ENCODE measurements at regions not wholly inside any gene's neighbourhood (a gene's known extent, or its start where the extent isn't known, plus 50 kb on each side); places are given as distances from the start of the nearest gene placed in this dataset.
"Not testable (repeated sequence)": the region's sequence is repeated elsewhere in the genome, so short reads cannot be mapped to it uniquely, and the experiment has no call there.

DNA sequence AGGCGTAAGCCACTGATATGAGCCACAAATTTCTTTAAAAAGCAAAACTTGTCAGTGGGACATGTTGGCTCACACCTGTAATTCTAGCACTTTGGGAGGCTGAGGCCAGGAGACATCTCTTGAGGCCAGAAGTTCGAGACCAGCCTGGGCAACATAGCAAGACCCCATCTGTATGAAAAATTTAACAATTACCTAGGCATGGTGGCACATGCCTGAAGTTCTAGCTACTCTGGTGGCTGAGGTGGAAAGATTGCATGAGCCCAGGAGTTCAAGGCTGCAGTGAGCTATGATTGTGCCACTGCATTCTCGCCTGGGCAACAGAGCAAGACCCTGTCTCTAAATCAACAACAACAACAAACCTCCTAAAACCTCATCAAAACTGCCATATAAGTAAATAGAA is 147.6 kb upstream of the BARHL2 start:
- H3K9me3 ChIP-seq (ENCODE audit: control insufficient read depth in 2 of 2, low read length in 2 of 2), result no peaks in the 10 kb centered on the region
- no peaks in the 10 kb centered on the region for H3K36me3 ChIP-seq (ENCODE audit: control insufficient read depth in 2 of 2, insufficient read depth in 2 of 2, low read length in 2 of 2)
- no peaks in the 10 kb centered on the region for H3K4me1 ChIP-seq (ENCODE audit: control insufficient read depth, insufficient read depth, low read length)
- no peaks in the 10 kb centered on the region for H3K27me3 ChIP-seq (ENCODE audit: control insufficient read depth in 1 of 2, insufficient read depth in 2 of 2, low read length in 2 of 2)
- no peak overlapping the region for H3K9ac ChIP-seq (ENCODE audit: low read length in 2 of 2)
- H3K27ac ChIP-seq (ENCODE audit: low read length), result no peak overlapping the region
- H3K4me3 ChIP-seq (ENCODE audit: low read length in 2 of 2), result no peak overlapping the region

DNA sequence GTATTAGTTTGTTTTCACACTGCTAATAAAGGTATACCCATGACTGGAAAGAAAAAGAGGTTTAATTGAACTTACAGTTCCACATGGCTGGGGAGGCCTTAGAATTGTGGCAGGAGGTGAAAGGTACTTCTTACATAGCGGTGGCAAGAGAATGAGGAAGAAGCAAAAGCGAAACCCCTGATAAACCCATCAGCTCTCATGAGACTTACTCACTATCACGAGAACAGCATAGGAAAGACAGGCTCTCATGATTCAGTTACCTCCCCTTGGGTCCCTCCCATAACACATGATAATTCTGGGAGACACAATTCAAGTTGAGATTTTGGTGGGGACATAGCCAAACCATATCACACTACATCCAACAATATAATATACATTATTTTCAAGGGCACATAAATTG is 145.7 kb upstream of the BARHL2 start:
- Histone ChIP-seq H3K9ac (ENCODE audit: low read length in 2 of 2) (no peak overlapping the region), H3K27ac (ENCODE audit: low read length) (no peak overlapping the region), H3K4me1 (ENCODE audit: control insufficient read depth, insufficient read depth, low read length) (no peaks in the 10 kb centered on the region), H3K4me3 (ENCODE audit: low read length in 2 of 2) (no peak overlapping the region), H3K9me3 (ENCODE audit: control insufficient read depth in 2 of 2, low read length in 2 of 2) (no peaks in the 10 kb centered on the region), H3K27me3 (ENCODE audit: control insufficient read depth in 1 of 2, insufficient read depth in 2 of 2, low read length in 2 of 2) (no peaks in the 10 kb centered on the region), H3K36me3 (ENCODE audit: control insufficient read depth in 2 of 2, insufficient read depth in 2 of 2, low read length in 2 of 2) (no peaks in the 10 kb centered on the region)

DNA sequence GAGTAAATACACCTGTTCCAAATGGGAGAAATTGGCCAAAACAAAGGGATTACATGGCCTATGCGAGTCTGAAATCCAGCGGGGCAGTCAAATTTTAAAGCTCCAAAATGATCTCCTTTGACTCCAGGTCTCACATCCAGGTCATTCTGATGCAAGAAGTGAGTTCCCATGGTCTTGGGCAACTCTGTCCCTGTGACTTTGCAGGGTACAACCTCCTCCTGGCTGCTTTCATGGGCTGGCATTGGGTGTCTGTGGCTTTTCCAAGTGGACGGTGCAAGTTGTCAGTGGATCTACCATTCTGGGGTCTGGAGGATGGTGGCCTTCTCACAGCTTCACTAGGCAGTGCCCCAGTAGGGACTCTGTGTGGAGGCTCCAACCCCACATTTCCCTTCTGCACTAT is 144.3 kb upstream of the BARHL2 start:
- not testable (repeated sequence) for H3K27me3 ChIP-seq (ENCODE audit: control insufficient read depth in 1 of 2, insufficient read depth in 2 of 2, low read length in 2 of 2); H3K9me3 ChIP-seq (ENCODE audit: control insufficient read depth in 2 of 2, low read length in 2 of 2); H3K9ac ChIP-seq (ENCODE audit: low read length in 2 of 2); H3K27ac ChIP-seq (ENCODE audit: low read length); H3K4me3 ChIP-seq (ENCODE audit: low read length in 2 of 2); H3K36me3 ChIP-seq (ENCODE audit: control insufficient read depth in 2 of 2, insufficient read depth in 2 of 2, low read length in 2 of 2); H3K4me1 ChIP-seq (ENCODE audit: control insufficient read depth, insufficient read depth, low read length)

DNA sequence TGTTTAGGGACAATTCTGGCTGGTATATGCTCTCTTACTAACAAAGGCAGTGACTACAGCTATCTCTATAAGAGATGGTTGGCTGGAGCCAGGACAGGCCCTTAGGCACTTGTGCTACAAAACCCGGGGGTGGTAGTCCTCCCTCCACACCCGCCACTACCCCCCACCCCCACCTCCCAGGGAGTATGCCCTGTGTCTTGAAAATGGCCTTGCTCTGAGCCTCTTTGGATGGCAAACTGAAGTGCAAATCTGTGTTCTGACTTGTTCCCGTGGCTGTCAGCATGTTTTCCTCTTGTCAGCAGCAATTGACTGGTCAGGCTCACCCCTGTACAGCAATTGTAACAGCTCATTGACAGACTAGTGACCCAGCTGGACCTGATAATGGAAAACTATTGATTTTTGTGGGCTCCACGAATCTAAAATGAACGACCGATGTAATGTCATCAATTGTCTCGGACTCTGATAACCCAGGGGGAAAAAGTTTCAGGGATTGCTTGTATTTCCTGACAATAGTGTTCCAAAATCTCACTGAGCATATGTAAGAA is 139.4 kb upstream of the BARHL2 start:
- no peaks in the 10 kb centered on the region for H3K36me3 ChIP-seq (ENCODE audit: control insufficient read depth in 2 of 2, insufficient read depth in 2 of 2, low read length in 2 of 2)
- H3K27ac ChIP-seq (ENCODE audit: low read length), result no peak overlapping the region
- no peak overlapping the region for H3K9ac ChIP-seq (ENCODE audit: low read length in 2 of 2)
- no peak overlapping the region for H3K4me3 ChIP-seq (ENCODE audit: low read length in 2 of 2)
- H3K9me3 ChIP-seq (ENCODE audit: control insufficient read depth in 2 of 2, low read length in 2 of 2), result no peaks in the 10 kb centered on the region
- no peaks in the 10 kb centered on the region for H3K4me1 ChIP-seq (ENCODE audit: control insufficient read depth, insufficient read depth, low read length)
- H3K27me3 ChIP-seq (ENCODE audit: control insufficient read depth in 1 of 2, insufficient read depth in 2 of 2, low read length in 2 of 2), result no peaks in the 10 kb centered on the region

DNA sequence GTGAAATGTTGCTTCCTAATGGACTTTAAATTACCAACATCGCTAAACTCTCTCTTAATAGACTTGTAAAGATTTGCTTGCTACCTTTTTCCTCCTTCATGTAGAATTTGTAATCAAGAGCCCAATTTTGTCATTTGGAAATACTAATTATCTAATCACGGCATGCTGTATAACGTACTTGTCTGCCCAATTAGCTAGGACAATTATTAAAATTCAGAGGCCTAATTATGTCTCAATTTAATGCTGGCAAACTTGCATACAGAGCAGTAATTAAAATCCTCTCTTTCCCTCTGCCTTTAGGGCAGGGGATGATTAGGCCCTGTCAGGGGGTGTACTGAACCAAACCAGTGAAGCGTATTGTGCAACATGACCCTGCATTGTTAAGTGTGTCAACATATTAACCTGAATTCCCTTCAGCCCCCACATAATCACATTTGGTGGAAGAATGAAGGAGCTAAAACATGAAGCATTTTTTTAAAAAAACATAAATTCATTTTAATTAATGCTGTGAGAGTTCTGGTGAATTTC is 137.4 kb upstream of the BARHL2 start:
- no peak overlapping the region for H3K27ac ChIP-seq (ENCODE audit: low read length)
- no peak overlapping the region for H3K4me3 ChIP-seq (ENCODE audit: low read length in 2 of 2)

DNA sequence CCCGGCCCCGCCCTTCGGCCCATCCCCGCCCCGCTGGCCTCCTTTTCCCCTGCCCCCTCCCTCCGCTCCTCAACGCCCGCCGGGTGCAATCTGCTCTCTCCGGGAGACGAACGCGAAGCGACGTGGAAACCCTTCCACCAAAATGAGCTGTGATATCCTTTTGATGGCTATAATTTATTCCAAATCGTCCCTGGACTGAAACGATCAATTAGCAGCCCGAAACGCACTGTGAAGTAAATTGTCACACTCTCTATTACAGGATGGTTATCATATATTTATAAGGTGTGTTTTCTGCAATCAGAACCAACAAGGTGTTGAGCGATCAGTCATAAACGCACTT is 134.6 kb upstream of the BARHL2 start:
- H3K9me3 ChIP-seq (ENCODE audit: control insufficient read depth in 2 of 2, low read length in 2 of 2), result no peaks in the 10 kb centered on the region
- peak overlapping the region in 1 of 2 donors; percentile 24 for H3K9ac ChIP-seq (ENCODE audit: low read length in 2 of 2)
- H3K27ac ChIP-seq (ENCODE audit: low read length), result no peak overlapping the region
- H3K4me3 ChIP-seq (ENCODE audit: low read length in 2 of 2), result peak overlapping the region; percentile 80 to 86
- H3K27me3 ChIP-seq (ENCODE audit: control insufficient read depth in 1 of 2, insufficient read depth in 2 of 2, low read length in 2 of 2), result no peaks in the 10 kb centered on the region
- H3K36me3 ChIP-seq (ENCODE audit: control insufficient read depth in 2 of 2, insufficient read depth in 2 of 2, low read length in 2 of 2), result no peaks in the 10 kb centered on the region
- no peaks in the 10 kb centered on the region for H3K4me1 ChIP-seq (ENCODE audit: control insufficient read depth, insufficient read depth, low read length)

More for the DNA sequence above, 137.4 kb upstream of the BARHL2 start:
- H3K9ac ChIP-seq (ENCODE audit: low read length in 2 of 2), result no peak overlapping the region
- no peaks in the 10 kb centered on the region for H3K4me1 ChIP-seq (ENCODE audit: control insufficient read depth, insufficient read depth, low read length)
- no peaks in the 10 kb centered on the region for H3K27me3 ChIP-seq (ENCODE audit: control insufficient read depth in 1 of 2, insufficient read depth in 2 of 2, low read length in 2 of 2)
- no peaks in the 10 kb centered on the region for H3K9me3 ChIP-seq (ENCODE audit: control insufficient read depth in 2 of 2, low read length in 2 of 2)
- H3K36me3 ChIP-seq (ENCODE audit: control insufficient read depth in 2 of 2, insufficient read depth in 2 of 2, low read length in 2 of 2), result no peaks in the 10 kb centered on the region

DNA sequence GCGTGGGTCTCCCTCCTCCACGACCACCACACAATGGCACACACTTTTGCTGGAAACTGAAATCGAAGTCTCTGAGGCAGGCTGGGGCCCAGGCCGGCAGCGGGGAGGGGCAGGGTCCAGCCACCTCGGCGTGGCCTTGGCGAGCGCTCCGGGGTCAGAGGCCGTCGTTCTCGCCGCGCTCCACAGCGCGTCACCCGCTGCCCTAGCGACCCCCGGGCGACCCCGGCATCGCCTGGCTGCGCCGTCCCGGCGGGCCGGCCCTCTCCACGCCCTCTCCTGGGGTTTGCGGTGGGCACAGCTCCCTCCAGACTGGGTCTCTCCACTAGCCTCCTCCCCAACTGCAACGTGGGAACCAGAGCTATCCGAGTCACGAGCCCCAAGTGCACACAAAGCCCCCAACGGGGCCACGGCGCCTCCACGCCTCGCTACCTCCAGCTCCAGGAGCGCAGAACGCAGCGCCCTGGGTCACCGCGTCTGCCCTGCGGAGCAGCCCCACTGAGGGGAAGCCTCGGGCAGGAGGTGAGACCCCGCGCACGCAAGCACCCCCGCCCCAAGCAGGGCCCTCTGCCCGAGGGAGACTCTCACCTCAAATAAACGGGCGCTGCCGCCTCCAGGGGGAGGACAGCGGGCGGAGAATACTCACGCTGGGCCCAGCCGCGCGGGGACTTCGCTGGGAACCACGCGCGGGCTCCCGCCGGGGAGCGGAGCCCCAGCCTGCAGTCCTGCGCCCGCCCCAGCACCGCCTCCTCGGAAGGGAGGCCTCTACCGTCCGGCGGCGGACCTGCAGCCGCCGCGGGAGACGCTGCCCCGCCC is 134.0 kb upstream of the BARHL2 start:
- no peaks in the 10 kb centered on the region for H3K36me3 ChIP-seq (ENCODE audit: control insufficient read depth in 2 of 2, insufficient read depth in 2 of 2, low read length in 2 of 2)
- H3K4me1 ChIP-seq (ENCODE audit: control insufficient read depth, insufficient read depth, low read length), result no peaks in the 10 kb centered on the region
- no peaks in the 10 kb centered on the region for H3K27me3 ChIP-seq (ENCODE audit: control insufficient read depth in 1 of 2, insufficient read depth in 2 of 2, low read length in 2 of 2)
- no peaks in the 10 kb centered on the region for H3K9me3 ChIP-seq (ENCODE audit: control insufficient read depth in 2 of 2, low read length in 2 of 2)
- peak overlapping the region; percentile 86 to 89 for H3K4me3 ChIP-seq (ENCODE audit: low read length in 2 of 2)
- no peak overlapping the region for H3K27ac ChIP-seq (ENCODE audit: low read length)
- peak overlapping the region; percentile 52 to 57 for H3K9ac ChIP-seq (ENCODE audit: low read length in 2 of 2)

DNA sequence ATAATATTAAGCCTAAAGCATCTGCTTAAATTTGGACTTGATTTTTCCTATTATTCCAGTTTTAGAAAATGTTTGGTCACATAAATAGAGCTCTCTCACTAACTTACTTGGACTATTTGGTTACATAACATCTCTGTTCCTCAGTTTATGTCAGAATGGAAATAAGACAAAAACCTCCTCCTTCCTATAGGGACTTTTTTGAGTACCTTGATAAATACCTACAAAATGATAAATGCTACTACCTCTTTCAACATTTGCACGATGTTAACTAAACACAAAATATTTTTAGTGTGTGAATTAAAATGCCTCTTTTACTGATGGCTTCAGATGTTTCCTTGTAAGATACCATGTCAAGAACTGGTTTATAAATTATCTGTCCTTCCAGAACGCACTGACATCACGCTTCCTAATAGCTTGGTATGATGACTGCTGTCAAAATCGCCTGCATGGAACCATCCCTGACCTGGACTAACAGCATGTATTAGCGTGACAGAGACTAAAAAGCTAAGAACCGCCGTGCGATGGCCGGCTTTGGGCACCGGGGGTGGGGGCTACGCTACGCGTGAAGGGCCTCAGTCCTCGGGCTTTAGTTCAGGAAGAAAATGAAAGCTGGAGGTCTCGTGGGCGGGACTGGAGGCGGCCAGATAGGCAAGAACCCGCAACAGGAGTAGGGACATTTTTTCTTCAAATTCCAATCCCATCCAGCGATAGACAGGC is 133.2 kb upstream of the BARHL2 start:
- H3K36me3 ChIP-seq (ENCODE audit: control insufficient read depth in 2 of 2, insufficient read depth in 2 of 2, low read length in 2 of 2), result no peaks in the 10 kb centered on the region
- H3K4me3 ChIP-seq (ENCODE audit: low read length in 2 of 2), result peak overlapping the region; percentile 86 to 89
- no peaks in the 10 kb centered on the region for H3K9me3 ChIP-seq (ENCODE audit: control insufficient read depth in 2 of 2, low read length in 2 of 2)
- no peak overlapping the region for H3K27ac ChIP-seq (ENCODE audit: low read length)
- H3K9ac ChIP-seq (ENCODE audit: low read length in 2 of 2), result peak overlapping the region; percentile 52 to 57
- H3K27me3 ChIP-seq (ENCODE audit: control insufficient read depth in 1 of 2, insufficient read depth in 2 of 2, low read length in 2 of 2), result no peaks in the 10 kb centered on the region
- no peaks in the 10 kb centered on the region for H3K4me1 ChIP-seq (ENCODE audit: control insufficient read depth, insufficient read depth, low read length)

DNA sequence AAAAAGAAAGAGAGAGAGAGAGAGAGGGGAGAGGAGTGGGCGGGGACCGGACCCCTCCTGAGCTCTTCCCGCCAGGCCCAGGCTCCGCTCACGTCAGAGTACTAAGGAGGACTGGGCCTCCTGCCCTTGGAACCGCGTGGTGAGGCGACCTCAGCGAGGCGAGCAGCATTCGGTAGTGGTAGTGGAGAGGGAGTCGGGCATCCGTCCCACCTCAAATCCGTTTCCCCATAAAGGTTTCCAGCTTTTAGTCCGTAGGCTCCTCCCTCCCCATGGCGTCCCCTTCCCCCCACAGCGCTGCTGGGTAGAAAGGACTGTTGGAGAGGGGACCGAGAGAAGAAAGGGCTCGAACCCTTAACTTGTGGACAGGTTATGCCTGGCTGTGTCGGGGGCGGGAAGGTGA is 124.4 kb upstream of the BARHL2 start:
- Histone ChIP-seq H3K27me3 (ENCODE audit: control insufficient read depth in 1 of 2, insufficient read depth in 2 of 2, low read length in 2 of 2) (peaks cover 41 to 48% of the 10 kb centered on the region in 2 donors), H3K9ac (ENCODE audit: low read length in 2 of 2) (no peak overlapping the region)

DNA sequence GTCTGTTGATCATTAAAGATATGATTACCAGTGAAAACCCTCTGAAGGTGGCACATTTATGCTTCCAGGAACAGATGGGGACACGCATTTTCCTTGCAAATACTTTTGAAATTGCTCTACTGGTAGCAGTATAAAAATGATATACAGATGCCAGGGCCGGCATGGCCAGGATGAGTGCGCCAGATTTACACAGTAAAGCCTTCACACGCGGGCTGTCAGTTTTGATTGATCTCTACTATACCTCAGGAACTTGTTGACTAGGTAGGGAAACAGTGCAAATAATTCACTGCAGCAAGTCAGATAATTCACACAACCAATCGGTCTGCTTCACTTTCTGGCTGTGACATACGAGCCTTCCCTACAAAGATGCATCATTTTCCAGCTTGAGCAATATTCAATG is 123.2 kb upstream of the BARHL2 start:
- Histone ChIP-seq H3K27me3 (ENCODE audit: control insufficient read depth in 1 of 2, insufficient read depth in 2 of 2, low read length in 2 of 2) (peaks cover 51 to 60% of the 10 kb centered on the region in 2 donors), H3K4me3 (ENCODE audit: low read length in 2 of 2) (no peak overlapping the region)

More for the DNA sequence above, 124.4 kb upstream of the BARHL2 start:
- no peaks in the 10 kb centered on the region for H3K36me3 ChIP-seq (ENCODE audit: control insufficient read depth in 2 of 2, insufficient read depth in 2 of 2, low read length in 2 of 2)
- H3K9me3 ChIP-seq (ENCODE audit: control insufficient read depth in 2 of 2, low read length in 2 of 2), result no peaks in the 10 kb centered on the region
- H3K4me3 ChIP-seq (ENCODE audit: low read length in 2 of 2), result no peak overlapping the region
- H3K27ac ChIP-seq (ENCODE audit: low read length), result no peak overlapping the region
- H3K4me1 ChIP-seq (ENCODE audit: control insufficient read depth, insufficient read depth, low read length), result no peaks in the 10 kb centered on the region

More for the DNA sequence above, 123.2 kb upstream of the BARHL2 start:
- Histone ChIP-seq H3K9ac (ENCODE audit: low read length in 2 of 2) (no peak overlapping the region), H3K36me3 (ENCODE audit: control insufficient read depth in 2 of 2, insufficient read depth in 2 of 2, low read length in 2 of 2) (no peaks in the 10 kb centered on the region), H3K27ac (ENCODE audit: low read length) (no peak overlapping the region), H3K9me3 (ENCODE audit: control insufficient read depth in 2 of 2, low read length in 2 of 2) (no peaks in the 10 kb centered on the region), H3K4me1 (ENCODE audit: control insufficient read depth, insufficient read depth, low read length) (peaks cover 10% of the 10 kb centered on the region)

Measured in stomach smooth muscle (tissue), 2 donors.